GM18870 (cell line): ENCODE measurements at regions not wholly inside any gene's neighbourhood (a gene's known extent, or its start where the extent isn't known, plus 50 kb on each side); places are given as distances from the start of the nearest gene placed in this dataset.
"Not testable (repeated sequence)": the region's sequence is repeated elsewhere in the genome, so short reads cannot be mapped to it uniquely, and the experiment has no call there.

ENCODE experiments used
- ATAC-seq: cut with Tn5 transposase; IDR thresholded peaks from one replicate; pipeline ENCODE4 v1.9.1; 2021; ENCODE audit warnings: moderate library complexity; ENCODE audit not compliant: unreplicated experiment

DNA sequence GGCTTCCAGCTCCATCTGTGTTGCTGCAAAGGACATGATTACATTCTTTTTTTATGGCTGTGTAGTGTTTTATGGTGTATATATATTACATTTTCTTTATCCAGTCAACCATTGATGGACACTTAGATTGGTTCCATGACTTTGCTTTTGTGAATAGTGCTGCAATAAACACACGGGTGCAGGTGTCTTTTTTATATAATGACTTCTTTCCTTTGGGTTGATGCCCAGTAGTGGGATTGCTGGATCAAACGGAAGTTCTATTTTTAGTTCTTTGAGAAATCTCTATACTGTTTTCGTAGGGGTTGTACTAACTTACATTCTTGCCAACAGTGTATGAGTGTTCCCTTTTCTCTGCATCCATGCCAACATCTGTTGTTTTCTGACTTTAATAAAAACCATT, 189.7 kb downstream of the ACTR3B start:
- ATAC-seq = no peak

DNA sequence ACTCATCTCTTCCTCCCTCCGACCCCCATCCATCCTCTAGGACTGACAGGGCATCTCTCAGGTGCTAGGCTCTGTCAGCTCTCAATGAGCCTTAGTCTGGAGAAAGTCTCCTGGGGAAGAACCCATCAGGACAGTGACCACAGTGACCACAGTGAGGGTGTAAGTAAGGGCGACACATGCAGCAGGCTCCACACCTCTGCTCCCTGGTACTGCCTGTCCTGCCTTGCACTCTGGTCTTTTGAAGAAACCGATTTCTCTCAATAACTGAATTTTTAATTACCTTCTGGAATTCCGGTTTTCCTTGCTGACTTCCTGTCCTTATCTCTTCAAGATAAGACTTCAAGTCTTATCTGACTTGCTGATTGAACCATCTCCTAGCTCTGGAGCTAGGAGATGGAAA, 190.2 kb downstream of the ACTR3B start:
- no peak for ATAC-seq

DNA sequence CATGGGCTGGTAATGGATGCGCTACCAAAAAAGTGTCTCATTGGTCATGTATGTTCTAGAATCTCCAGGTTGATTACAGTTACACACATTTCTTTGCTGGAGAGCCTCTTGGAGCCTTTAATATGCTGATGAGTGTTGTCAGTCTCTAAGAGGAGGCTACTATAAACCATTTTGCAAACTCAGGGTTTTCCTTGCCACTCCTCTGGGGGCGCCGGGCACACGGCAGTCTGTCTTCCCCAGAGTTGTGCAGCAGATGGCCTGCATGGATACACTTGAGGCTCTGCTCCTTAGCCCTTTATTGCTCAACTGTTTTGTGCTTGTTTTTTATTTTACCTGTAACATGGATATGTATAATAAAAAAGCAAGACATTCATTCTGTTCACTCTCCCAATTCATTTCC, 196.5 kb downstream of the ACTR3B start:
- no peak for ATAC-seq

DNA sequence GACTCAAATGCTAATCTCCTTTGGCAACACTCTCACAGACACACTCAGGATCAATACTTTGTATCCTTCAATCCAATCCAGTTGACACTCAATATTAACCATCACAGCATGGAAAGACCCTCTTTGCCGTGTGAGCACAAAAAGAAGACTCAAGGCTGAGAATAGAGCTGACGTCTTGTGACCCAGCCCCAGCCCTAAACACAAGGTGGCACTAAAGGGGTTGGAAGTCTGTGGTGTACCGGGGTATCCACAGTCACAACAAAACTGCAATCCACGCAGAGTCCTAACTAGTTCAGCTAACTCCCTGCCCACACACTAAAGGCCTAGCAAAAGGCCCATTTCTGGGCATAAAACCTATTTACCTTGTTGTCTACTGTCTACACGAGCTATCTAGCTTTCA, 200.1 kb downstream of the ACTR3B start:
- ATAC-seq = no peak

DNA sequence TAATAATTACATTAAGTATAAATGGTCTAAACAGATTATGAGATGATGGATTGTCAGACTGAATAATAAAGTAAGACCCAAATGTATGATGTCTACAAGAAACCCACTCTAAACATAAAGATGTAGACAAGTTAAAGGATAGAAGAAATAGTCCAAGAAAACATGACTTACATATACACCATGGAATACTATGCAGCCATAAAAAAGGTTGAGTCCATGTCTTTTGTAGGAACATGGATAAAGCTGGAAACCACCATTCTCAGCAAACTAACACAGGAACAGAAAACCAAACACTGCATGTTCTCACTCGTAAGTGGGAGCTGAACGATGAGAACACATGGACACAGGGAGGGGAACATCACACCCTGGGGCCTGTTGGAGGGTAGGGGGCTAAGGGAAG, 202.2 kb downstream of the ACTR3B start:
- not testable (repeated sequence) for ATAC-seq

DNA sequence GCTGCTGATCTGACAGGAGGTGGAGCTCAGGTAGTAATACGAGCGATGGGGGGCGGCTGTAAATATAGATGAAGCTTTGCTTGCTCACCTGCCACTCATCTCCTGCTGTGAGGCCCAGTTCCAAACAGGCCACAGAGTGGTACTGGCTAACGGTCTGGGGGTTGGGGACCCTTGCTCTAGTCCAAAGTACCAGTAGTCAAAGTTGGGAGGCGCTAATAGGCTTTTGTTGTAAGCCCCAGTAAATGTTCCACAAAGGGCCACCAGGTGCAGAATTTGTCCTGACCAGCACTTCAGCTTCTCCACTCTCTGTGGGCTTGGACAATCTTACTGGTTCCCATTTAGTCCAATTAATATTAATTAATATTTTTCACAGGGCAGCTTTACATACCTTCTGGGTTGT, 206.6 kb downstream of the ACTR3B start:
- ATAC-seq = no peak

DNA sequence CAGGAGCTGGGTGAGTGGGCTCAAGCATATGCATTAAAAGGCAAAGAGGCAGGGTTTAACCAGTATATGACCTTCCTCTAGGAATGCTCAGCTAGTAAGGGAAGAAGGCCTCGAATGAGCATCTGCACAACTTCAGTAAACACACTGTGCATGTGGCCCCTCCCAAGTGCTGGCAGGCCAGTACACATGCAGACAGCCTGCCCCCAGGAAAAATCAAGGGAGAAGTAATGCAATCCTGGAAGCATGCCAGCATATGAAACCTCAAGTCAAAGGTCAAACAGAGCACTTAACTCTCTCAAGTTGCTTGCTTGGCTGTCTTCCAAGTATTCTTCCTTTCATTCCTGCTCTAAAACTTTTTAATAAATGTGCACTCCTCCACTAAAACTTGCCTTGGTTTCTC, 208.4 kb downstream of the ACTR3B start:
- ATAC-seq = no peak

DNA sequence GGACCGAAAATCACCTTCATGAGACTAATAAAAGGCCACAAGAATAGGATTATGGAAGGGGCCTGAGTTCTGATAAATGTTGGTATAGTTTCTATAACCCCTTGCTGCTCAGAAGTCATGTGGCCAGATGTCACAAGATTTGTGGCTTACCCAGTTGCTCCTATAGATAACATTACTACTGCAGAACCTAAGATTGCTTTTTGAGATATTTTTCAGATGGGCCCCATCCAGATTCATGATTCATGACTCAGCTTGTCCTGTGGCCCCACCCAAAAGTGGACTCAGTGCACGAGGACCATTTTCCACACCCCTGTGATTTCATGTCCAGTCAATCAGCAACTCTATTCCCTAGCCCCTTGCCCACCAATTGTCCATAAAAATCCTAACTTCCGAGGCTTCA, 209.0 kb downstream of the ACTR3B start:
- no peak for ATAC-seq

DNA sequence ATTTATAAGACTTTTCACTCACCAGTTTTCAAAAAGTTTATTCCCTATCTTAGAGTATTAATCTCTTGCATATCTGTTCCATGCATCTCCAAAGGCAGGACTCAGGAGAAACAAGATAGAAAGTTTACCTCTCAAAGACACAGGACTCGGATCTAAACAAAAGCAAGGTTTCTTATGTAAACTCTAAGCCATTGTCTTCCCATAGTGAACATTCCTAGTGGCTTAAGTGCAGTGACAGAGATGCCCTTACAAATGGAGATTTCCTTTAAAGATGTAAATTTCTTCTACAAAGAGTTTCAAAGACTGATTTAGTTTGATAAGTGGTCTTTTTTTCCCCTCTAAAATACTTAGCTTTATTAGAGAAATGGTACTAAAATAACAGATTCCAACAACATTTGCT, 209.8 kb downstream of the ACTR3B start:
- no peak for ATAC-seq

DNA sequence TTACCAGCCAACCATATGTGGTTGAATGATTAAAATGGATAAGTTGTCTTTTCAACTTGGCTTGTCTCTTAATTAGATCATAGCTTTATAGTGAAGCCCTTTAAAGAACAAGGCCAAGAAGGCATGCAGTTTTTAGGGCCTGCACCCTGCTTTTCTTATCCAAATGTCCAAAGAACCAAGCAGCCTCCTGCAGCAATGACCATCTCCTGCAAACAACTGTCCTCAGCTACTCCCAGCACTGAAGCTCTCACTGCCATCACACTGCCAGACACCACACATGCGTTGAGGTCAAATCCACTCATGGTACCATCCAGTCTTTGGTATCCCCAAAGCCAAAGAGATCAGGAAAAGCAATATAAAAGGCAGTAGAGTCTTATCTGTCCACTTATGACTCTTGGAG, 210.3 kb downstream of the ACTR3B start:
- no peak for ATAC-seq

DNA sequence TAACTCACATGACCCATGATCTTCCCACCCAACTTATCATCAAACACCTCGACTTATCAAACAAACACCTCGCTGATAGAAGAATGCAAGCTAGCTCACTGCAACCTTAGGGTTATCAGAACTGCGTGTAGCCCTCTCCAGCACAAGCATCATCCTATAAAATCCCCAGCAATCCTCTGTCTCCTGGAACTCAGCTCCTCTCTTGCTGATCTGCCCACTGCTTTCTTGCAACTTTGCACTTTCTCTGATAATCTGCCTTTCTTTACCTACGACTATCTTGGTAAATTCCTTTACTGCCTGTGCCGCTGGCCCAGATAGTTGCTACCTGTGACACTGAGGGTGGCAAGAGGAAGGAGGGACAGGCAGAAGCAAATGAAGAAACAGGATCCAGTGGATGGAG, 210.9 kb downstream of the ACTR3B start:
- ATAC-seq = no peak

DNA sequence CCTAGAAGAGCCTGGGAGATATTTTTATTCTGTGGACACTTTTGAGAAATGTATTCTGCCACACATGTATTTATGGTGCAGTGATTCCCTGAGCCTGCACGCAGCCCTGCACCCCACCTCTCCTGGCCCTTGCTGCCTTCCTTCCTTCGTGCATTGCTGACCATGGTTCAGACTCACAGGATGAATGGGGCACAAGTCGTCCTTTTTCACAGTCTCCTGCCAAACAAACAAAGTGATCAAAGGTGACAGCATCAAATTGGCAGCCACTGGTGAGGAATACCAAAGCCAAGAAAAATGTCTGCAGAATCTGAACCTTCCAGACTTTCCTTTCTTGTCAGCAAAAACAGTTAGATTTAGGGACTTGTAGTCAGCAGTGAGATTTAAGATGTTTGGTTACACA, 215.0 kb downstream of the ACTR3B start:
- ATAC-seq = no peak

DNA sequence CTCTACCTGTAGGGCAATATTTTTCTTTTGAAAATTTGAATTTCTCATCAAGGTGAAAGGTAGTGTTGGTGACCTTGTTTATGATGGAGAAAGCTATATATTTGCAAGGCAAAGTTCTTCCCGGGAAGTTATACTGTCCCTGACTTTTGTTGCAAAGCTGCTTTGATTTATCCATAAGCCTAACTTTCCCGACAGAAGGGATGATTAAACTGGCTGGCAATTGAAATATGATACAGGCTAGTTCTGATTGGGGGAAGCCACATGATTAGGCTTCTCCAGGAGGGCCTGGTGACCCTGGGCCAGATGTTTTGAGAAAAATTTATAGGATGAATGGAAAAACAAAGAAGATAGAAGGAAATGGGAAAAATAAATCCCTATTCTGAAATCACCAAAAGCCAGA, 215.5 kb downstream of the ACTR3B start:
- no peak for ATAC-seq

DNA sequence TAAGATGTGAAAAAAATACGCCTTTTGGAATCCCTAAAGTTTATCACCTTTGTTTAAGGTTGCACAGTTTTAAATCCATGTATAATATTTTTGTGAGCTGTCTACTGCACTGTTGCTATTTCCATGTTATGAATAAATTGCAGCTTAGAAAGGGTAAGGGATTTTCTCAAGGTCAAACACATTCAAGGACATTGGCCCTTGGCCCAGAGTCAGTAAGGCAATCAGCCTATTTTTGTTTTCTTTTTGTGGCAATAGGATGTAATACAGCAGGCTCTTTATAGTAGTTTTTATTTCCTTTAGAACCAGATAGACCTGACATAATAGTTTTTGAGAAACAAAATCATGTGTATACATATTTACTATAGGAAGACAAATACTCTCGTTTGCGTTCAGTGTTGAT, 219.8 kb downstream of the ACTR3B start:
- ATAC-seq = no peak

DNA sequence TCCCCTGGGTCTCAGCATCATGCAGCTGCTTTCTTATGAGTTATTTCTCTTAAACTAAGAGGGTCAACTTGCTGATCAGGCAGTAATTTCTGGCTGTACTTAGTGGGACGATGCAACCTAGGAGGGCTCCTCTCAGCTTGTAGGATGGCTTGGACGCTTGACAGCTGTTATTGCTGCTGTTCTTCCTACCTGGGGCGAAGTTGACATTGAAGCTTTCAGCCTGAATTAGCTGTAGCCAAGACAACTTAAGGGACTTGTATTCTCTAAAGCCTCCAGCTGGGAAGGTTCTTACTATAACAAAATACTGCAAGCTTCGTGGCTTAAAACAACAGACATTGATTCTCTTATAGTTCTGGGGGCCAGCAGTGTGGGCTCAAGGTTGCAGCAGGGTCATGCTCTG, 224.9 kb downstream of the ACTR3B start:
- no peak for ATAC-seq

DNA sequence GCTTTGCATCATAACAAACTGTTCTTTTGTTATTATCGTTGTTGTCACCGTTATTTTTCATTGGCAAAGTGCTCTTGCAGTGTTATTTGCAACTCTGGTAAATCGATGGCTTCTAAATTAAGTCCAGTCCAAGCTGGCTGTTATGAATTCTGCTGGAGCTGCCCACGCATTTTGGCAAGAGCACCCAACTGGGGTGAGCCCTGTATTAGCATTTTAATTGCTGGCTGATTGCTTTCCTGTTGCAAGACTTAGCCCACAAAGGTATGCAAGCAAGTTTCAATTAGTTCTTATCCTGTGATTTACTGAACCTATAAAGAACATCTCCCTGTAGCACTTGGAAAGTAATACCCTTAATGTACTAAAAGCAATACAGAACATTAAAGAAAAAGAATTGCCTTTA, 226.8 kb downstream of the ACTR3B start:
- no peak for ATAC-seq

DNA sequence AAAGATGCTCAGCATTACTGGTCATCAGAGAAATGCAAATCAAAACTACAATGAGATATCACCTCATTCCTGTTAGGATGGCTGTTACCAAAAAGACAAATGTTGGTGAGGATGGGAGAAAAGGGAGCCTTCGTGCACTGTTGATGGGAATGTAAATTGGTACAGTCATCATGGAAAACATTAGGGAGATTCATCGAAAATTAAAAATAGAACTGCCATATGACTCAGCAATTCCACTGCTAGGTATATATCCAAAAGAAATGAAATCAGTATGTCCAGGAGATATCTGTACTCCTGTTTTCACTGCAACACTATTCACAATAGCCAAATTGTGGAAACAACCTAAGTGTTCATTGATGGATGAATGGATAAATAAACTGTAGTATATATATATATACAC, 228.1 kb downstream of the ACTR3B start:
- no peak for ATAC-seq

DNA sequence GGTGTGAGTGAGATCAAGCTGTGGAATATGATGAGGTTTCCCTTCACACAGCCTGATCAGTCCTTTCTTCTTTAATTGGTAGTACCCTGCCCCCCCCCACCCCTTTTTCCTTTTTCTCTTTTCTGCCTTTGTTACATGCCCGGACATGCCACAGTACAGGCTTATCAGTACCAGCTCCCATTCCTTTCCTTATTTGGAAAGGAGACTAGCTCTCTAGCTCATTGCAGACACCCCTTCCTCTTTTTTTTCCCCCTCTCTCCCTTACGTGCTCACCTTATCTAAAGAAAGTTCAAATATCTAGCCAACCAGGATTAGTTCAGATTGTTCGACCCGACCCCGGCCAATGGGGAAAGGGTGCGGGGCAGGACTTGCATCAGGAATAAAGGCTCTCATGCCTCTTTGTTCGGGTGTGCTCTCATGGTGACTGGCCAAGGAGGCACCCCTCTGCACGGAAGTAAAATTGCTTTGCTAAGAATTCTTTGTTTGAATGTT, 230.4 kb downstream of the ACTR3B start:
- no peak for ATAC-seq

DNA sequence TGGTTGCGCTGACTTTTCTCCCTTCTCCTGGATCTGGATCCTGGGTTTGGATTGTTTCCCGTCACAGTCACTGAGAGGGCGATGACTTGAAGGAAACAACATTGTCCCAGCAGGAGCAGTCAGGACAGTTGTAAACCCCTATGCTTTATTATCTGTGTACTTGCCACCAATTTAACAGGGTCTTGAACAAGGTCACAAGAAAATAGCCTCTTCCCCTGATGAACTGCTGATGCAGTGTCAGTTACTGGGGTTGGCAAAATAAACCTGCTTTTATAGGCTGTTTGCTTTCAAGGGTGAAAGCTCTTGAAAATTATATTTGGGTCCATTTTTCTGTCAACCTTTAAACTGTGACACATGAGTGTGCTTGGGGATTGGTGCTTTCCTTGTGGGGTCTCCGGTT, 238.9 kb downstream of the ACTR3B start:
- no peak for ATAC-seq

DNA sequence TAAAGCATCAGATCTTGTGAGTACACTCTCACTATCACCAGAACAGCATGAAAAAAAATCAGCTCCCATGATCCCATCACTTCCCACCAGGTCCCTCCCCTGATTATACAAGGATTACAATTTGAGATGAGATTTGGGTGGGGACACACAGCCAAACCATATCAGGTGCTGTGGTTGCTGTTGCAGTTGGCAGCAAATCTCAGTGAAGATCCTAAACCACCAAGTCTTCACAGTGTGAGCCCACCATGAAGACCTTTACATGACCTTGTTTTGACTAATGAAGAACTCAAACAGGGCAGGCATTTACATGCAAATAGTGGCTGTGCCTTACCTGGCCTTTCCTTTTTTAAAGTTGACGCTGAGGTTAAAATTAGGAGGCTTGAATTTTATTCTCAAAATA, 242.6 kb downstream of the ACTR3B start:
- ATAC-seq = no peak

DNA sequence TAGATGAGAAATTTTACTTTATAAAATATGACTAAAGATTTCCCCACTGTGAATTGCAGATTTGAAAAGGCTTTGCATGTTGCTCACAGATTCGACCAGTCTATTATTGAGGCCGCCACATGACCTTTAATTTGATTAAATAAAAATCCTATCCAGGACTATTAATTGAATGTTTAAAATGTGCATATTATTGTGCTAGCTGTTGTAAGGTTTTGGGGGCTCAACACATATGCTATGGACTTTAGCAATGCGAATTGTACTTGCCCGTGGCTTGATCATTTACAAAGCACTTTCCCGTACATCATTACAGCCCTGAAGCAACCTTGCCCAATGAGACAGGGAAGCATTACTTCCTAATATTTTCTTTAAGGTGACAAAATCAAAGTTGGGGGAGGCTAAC, 243.0 kb downstream of the ACTR3B start:
- ATAC-seq = no peak

DNA sequence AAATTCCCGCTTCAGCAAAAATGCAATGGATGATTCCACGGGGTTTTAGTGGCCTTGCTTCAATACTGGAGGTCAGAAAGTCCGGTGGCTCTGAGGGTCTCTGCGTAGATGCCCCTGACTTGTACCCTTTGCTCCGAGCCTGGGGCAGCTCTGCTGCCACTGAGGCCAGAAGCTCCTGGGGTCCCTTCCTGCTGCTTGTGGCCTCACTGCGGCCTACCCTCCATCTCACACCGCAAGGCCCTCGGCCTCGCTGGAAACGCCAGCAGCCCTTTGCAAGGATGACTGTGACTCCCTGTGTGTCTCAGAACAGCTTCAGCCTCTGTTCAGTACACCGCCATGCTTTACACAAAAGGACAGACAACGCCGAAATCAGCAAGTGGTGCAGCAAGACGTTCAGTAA, 244.8 kb downstream of the ACTR3B start:
- no peak for ATAC-seq

DNA sequence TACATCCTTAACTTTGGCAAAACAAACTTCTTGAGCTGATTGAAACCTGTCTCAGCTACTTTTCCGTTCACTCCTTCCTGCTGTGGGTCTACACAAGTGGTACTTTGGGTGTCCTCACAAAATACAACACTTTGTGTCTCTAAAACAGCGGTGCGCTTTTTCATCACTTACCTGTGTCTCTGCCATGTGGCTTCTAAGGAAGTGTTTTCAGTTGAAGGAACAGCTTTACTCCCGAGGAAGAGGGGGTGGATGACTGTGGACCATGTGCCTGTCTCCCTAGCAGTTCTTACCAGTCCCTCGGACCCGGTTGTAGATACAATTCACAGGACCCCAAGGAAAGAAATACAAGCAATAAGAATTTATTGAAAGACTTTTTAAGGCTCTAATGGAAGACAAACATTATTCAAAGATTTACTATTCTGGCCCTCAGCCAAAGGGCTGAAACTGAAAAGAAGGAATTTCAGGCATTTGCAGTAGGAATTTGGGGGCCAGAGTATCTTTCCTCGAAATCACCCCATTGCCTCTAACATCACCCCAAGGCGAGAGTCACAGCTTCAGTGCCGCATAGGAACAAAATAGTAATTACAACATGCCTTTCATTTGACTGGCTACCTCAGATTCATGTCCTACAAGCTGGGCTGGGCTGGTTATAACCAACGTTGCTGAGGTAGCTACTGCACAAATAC, 246.3 kb downstream of the ACTR3B start:
- no peak for ATAC-seq
